A549 (cell line): ENCODE measurements at regions not wholly inside any gene's neighbourhood (a gene's known extent, or its start where the extent isn't known, plus 50 kb on each side); places are given as distances from the start of the nearest gene placed in this dataset.

Source experiments
- ATAC-seq, 2 experiments: fragments of 200-7000 bp in 1 of 2; fragments of >200 bp in 1 of 2; cut with Nextera tagmentation in 1 of 2; cut with Tn5 transposase in 1 of 2; 3 replicates each; pipeline versions ENCODE4 v1.8.0 to v1.9.1; 2018 to 2020; ENCODE audit warnings: mild to moderate bottlenecking in 1 of 2, moderate library complexity in 1 of 2
- CTCF ChIA-PET: fragments of 300-600 bp; sonication (Branson Sonifier 250); formaldehyde crosslinking; extraction: SDS; loops from one replicate; lab custom pipeline; 2021; ENCODE audit warnings: antibody characterized with exemption, inconsistent platforms; lab: Yijun Ruan, JAX
- POLR2A ChIA-PET: fragments of 350-600 bp; formaldehyde crosslinking; extraction: SDS; loops from one replicate; lab custom pipeline; 2021; ENCODE audit warnings: antibody characterized with exemption, inconsistent platforms; lab: Yijun Ruan, JAX
- DNase-seq, 2 experiments: peaks; one replicate each; pipeline versions ENCODE4 v3.0.0 to v3.0.0-alpha.2; 2011 to 2016; ENCODE audit warnings: low read depth in 1 of 2, low spot score in 1 of 2
- FAIRE-seq: peaks from 2 replicates; lab custom pipeline; 2011; peaks lifted over from hg19 to GRCh38; lab: Jason Lieb, UNC
- H3K27ac ChIP-seq, 2 experiments: fragments of >200 bp; sonication (Bioruptor Twin); formaldehyde crosslinking; 3 replicates each; pipeline ENCODE4 v1.5.1; 2016 to 2017
- H3K4me1 ChIP-seq: fragments of >200 bp; sonication (Bioruptor Twin); formaldehyde crosslinking; 3 replicates; pipeline ENCODE4 v1.6.1; 2016
- H3K4me2 ChIP-seq: fragments of >200 bp; sonication (Bioruptor Twin); formaldehyde crosslinking; 3 replicates; pipeline ENCODE4 v1.6.1; 2016
- H3K4me3 ChIP-seq: fragments of >200 bp; sonication (Bioruptor Twin); formaldehyde crosslinking; 3 replicates; pipeline ENCODE4 v1.5.1; 2016
- H3K9me3 ChIP-seq: fragments of >200 bp; sonication (Bioruptor Twin); formaldehyde crosslinking; 3 replicates; pipeline ENCODE4 v1.6.1; 2016
- BHLHE40 ChIP-seq: IDR thresholded peaks from 2 replicates; pipeline ENCODE4 v1.6.1; 2012; ENCODE audit warnings: low read depth, low read length, inconsistent platforms
- CHD2 ChIP-seq: fragments of 150-350 bp; IDR thresholded peaks from 2 replicates; pipeline ENCODE4 v1.6.1; 2014; ENCODE audit warnings: low read length; ENCODE audit not compliant: partially characterized antibody
- CHD4 ChIP-seq: fragments of 200-600 bp; sonication (generic); IDR thresholded peaks from 2 replicates; pipeline ENCODE4 v1.6.1; 2016; ENCODE audit warnings: antibody characterized with exemption, mild to moderate bottlenecking, borderline replicate concordance
- ESRRA ChIP-seq: fragments of 150-350 bp; IDR thresholded peaks from 2 replicates; pipeline ENCODE4 v1.6.1; 2014; ENCODE audit warnings: mild to moderate bottlenecking, low read length, borderline replicate concordance
- FOXS1 ChIP-seq: fragments of 250-450 bp; sonication (Bioruptor Pico); IDR thresholded peaks from 2 replicates; pipeline ENCODE4 v1.5.0; 2020; ENCODE audit warnings: mild to moderate bottlenecking, moderate library complexity
- GATA3 ChIP-seq: IDR thresholded peaks from 2 replicates; pipeline ENCODE4 v1.6.1; 2012; ENCODE audit warnings: borderline replicate concordance
- HDAC2 ChIP-seq: fragments of 200-600 bp; sonication (generic); IDR thresholded peaks from 2 replicates; pipeline ENCODE4 v1.6.1; 2016
- HMGXB4 ChIP-seq: fragments of 250-450 bp; sonication (Bioruptor Pico); IDR thresholded peaks from 2 replicates; pipeline ENCODE4 v1.5.0; 2021; ENCODE audit warnings: mild to moderate bottlenecking, moderate library complexity, borderline replicate concordance
- JUN ChIP-seq, 2 experiments: fragments of >200 bp; sonication (Bioruptor Twin); formaldehyde crosslinking; IDR thresholded peaks; 2 replicates in 1 of 2; 3 replicates in 1 of 2; pipeline ENCODE4 v1.6.1; 2016 to 2017
- KDM1A ChIP-seq: fragments of 200-600 bp; sonication (generic); IDR thresholded peaks from 2 replicates; pipeline ENCODE4 v1.6.1; 2016; ENCODE audit warnings: low read depth, mild to moderate bottlenecking
- MAFK ChIP-seq: fragments of 450-650 bp; IDR thresholded peaks from 2 replicates; pipeline ENCODE4 v1.6.1; 2014; ENCODE audit not compliant: partially characterized antibody
- MAZ ChIP-seq: fragments of 150-350 bp; IDR thresholded peaks from 2 replicates; pipeline ENCODE4 v1.6.1; 2014; ENCODE audit warnings: antibody characterized with exemption, low read depth, low read length, borderline replicate concordance
- NFE2L2 ChIP-seq: fragments of 150-350 bp; conservative IDR thresholded peaks from 2 replicates; pipeline ENCODE4 v1.6.1; 2014; ENCODE audit warnings: low read length
- PBX3 ChIP-seq: IDR thresholded peaks from 2 replicates; pipeline ENCODE4 v1.6.1; 2012
- POLR2A ChIP-seq: IDR thresholded peaks from 2 replicates; pipeline ENCODE4 v1.6.1; 2012; ENCODE audit warnings: mild to moderate bottlenecking, low read length
- POLR2AphosphoS2 ChIP-seq: conservative IDR thresholded peaks from 2 replicates; pipeline ENCODE4 v1.6.1; 2012; ENCODE audit warnings: low read length, improper control_type of control experiment, inconsistent platforms
- RAD21 ChIP-seq, 2 experiments: fragments of >200 bp in 1 of 2; sonication (Bioruptor Twin) in 1 of 2; formaldehyde crosslinking in 1 of 2; IDR thresholded peaks in 1 of 2; conservative IDR thresholded peaks in 1 of 2; 2 replicates in 1 of 2; 3 replicates in 1 of 2; pipeline ENCODE4 v1.6.1; 2012 to 2018; ENCODE audit warnings: inconsistent platforms in 1 of 2
- RCOR1 ChIP-seq: fragments of 150-350 bp; IDR thresholded peaks from 2 replicates; pipeline ENCODE4 v1.6.1; 2014; ENCODE audit warnings: antibody characterized with exemption, low read length, low read depth
- SMC3 ChIP-seq: fragments of >200 bp; sonication (Bioruptor Twin); formaldehyde crosslinking; IDR thresholded peaks from 3 replicates; pipeline ENCODE4 v1.6.1; 2018; ENCODE audit warnings: inconsistent platforms
- SREBF2 ChIP-seq: fragments of 450-650 bp; IDR thresholded peaks from 2 replicates; pipeline ENCODE4 v1.6.1; 2014; ENCODE audit warnings: mild to moderate bottlenecking, moderate library complexity
- TP53 ChIP-seq: fragments of 250-450 bp; sonication (Bioruptor Pico); IDR thresholded peaks from 2 replicates; pipeline ENCODE4 v1.5.0; 2021; ENCODE audit warnings: mild to moderate bottlenecking, moderate library complexity
- WGBS: methylation state at CpG from one replicate; pipeline ENCODE4 v1.1.6; 2017; ENCODE audit errors: missing lambda C conversion rate; 5-methylcytosine and 5-hydroxymethylcytosine counted together
- TF ChIP-seq, protein P1 (sequence below): fragments of 450-650 bp; IDR thresholded peaks from 2 replicates; pipeline ENCODE4 v1.6.1; 2014; ENCODE audit warnings: antibody characterized with exemption
- TF ChIP-seq, protein P2 (sequence below): IDR thresholded peaks from 2 replicates; pipeline ENCODE4 v1.6.1; 2012; ENCODE audit warnings: low read depth, borderline replicate concordance

DNA sequence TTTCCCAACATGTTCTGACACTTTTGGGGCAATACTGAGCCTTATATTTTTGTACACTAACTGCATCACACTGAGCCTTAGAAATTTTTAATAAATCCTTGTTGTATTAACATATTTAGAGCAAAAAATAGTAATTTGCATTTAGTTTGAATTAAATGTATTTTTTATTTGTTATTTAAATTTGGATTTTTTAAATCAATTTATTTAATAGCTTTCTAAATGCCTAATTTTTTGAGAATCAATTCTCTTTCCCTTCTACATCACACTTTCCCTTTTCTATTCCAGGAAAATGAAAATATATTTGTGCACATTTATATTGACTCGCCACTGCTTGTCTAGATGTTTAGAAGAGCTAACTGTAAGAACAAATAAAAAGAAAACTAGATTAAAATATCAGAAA lies 414.6 kb upstream of the POM121L12 start:
- no peak for DNase-seq
- H3K9me3 ChIP-seq, result no peaks in the 10 kb centered on the region
- H3K4me3 ChIP-seq, result no peak overlapping the region
- ChIA-PET POLR2A (no interaction called here), CTCF (no interaction called here)
- H3K4me2 ChIP-seq, result no peak overlapping the region
- no peaks in the 10 kb centered on the region for H3K4me1 ChIP-seq
- no peak for ATAC-seq
- no peak for FAIRE-seq
- TF ChIP-seq MAFK (no peak), KDM1A (no peak), HDAC2 (no peak), RAD21 (conservative IDR thresholded peaks at IDR 0.05 in 1 of 2, IDR thresholded peaks at IDR 0.05 in 1 of 2) (no peak), GATA3 (no peak), PBX3 (no peak), SMC3 (no peak), MAZ (no peak)
- H3K27ac ChIP-seq, result no peak overlapping the region
- 2% methylated on average over 1 of the region's 1 CpG for WGBS

DNA sequence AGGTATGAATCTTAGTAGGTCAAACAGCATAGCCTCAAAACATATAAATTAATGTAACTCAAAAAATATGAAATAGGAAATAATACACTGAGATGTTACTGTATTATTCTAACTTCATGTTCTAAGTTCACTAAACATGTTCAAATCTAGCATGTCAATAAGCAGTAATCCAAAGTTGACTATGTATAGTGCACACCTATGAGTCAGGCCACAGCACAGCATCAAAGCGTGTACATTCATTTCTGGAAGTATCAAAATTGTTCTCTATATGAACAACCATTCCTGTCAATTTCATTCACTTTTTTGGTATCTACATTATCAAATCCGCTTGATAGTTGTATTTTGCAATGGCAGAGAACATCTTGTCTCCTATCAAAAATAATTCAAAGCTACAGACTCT lies 418.9 kb upstream of the POM121L12 start:
- Histone ChIP-seq H3K4me2 (no peak overlapping the region), H3K4me3 (no peak overlapping the region), H3K27ac (no peak overlapping the region), H3K9me3 (no peaks in the 10 kb centered on the region), H3K4me1 (no peaks in the 10 kb centered on the region)
- DNase-seq (no peak), FAIRE-seq (no peak), ATAC-seq (no peak)
- POLR2A ChIA-PET, result no interaction called here
- CTCF ChIA-PET, result no interaction called here
- TF ChIP-seq POLR2AphosphoS2 (no peak), NFE2L2 (no peak), HMGXB4 (CRISPR knock-in tag) (no peak), SMC3 (no peak), JUN (IDR thresholded peaks at IDR 0.05) (no peak), BHLHE40 (no peak), POLR2A (no peak), CHD4 (no peak), CHD2 (no peak), RCOR1 (no peak), SREBF2 (no peak), TP53 (CRISPR knock-in tag) (no peak), FOXS1 (CRISPR knock-in tag) (no peak), ESRRA (no peak), MAZ (no peak), RAD21 (conservative IDR thresholded peaks at IDR 0.05 in 1 of 2, IDR thresholded peaks at IDR 0.05 in 1 of 2) (no peak)
- TF ChIP-seq, protein P1, sequence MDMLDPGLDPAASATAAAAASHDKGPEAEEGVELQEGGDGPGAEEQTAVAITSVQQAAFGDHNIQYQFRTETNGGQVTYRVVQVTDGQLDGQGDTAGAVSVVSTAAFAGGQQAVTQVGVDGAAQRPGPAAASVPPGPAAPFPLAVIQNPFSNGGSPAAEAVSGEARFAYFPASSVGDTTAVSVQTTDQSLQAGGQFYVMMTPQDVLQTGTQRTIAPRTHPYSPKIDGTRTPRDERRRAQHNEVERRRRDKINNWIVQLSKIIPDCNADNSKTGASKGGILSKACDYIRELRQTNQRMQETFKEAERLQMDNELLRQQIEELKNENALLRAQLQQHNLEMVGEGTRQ, result no peak
- TF ChIP-seq, protein P2, sequence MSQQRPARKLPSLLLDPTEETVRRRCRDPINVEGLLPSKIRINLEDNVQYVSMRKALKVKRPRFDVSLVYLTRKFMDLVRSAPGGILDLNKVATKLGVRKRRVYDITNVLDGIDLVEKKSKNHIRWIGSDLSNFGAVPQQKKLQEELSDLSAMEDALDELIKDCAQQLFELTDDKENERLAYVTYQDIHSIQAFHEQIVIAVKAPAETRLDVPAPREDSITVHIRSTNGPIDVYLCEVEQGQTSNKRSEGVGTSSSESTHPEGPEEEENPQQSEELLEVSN, result no peak
- WGBS, result 16% methylated on average over 2 of the region's 2 CpGs
